Activated CD8-positive, alpha-beta memory T cell treated with anti-CD3 and anti-CD28 coated beads, Interleukin-2, amount 50 U/mL, for 4 hours (primary cell): ENCODE measurements at regions not wholly inside any gene's neighbourhood (a gene's known extent, or its start where the extent isn't known, plus 50 kb on each side); places are given as distances from the start of the nearest gene placed in this dataset.

Experiments
- DNase-seq: peaks from one replicate; pipeline ENCODE4 v3.0.0-alpha.2; 2020

- no peak for DNase-seq
Measured at GRCh38 chr15:36210426-36210825, 369.0 kb upstream of the CDIN1 start.

- no peak for DNase-seq
Measured at GRCh38 chr15:36218322-36218721, 361.1 kb upstream of the CDIN1 start.

- no peak for DNase-seq
Measured at GRCh38 chr15:36218991-36219390, 360.4 kb upstream of the CDIN1 start.

GRCh38 chr15:36221992-36222391, 357.4 kb upstream of the CDIN1 start:
- DNase-seq = no peak

- no peak for DNase-seq
Measured at GRCh38 chr15:36230776-36231175, 348.6 kb upstream of the CDIN1 start.

GRCh38 chr15:36232491-36232890, 346.9 kb upstream of the CDIN1 start:
- DNase-seq = no peak

- no peak for DNase-seq
Measured at GRCh38 chr15:36234743-36235142, 344.7 kb upstream of the CDIN1 start.

- DNase-seq = no peak
Measured at GRCh38 chr15:36235173-36235572, 344.3 kb upstream of the CDIN1 start.

- DNase-seq = no peak
Measured at GRCh38 chr15:36239509-36239908, 339.9 kb upstream of the CDIN1 start.

GRCh38 chr15:36251450-36251849, 328.0 kb upstream of the CDIN1 start:
- DNase-seq = no peak

GRCh38 chr15:36252146-36252711, 327.2 kb upstream of the CDIN1 start:
- DNase-seq = no peak

- DNase-seq = no peak
Measured at GRCh38 chr15:36254426-36254825, 325.0 kb upstream of the CDIN1 start.

GRCh38 chr15:36256404-36256807, 323.0 kb upstream of the CDIN1 start:
- DNase-seq = no peak

GRCh38 chr15:36263666-36264065, 315.8 kb upstream of the CDIN1 start:
- DNase-seq = no peak

- no peak for DNase-seq
Measured at GRCh38 chr15:36265422-36265821, 314.0 kb upstream of the CDIN1 start.

- no peak for DNase-seq
Measured at GRCh38 chr15:36271048-36271447, 308.4 kb upstream of the CDIN1 start.

- no peak for DNase-seq
Measured at GRCh38 chr15:36275656-36276055, 303.8 kb upstream of the CDIN1 start.

GRCh38 chr15:36278219-36278618, 301.2 kb upstream of the CDIN1 start:
- DNase-seq = no peak

GRCh38 chr15:36282821-36283220, 296.6 kb upstream of the CDIN1 start:
- DNase-seq = no peak

- DNase-seq = no peak
Measured at GRCh38 chr15:36284911-36285310, 294.5 kb upstream of the CDIN1 start.

- no peak for DNase-seq
Measured at GRCh38 chr15:36291501-36291900, 287.9 kb upstream of the CDIN1 start.

GRCh38 chr15:36294359-36294758, 285.1 kb upstream of the CDIN1 start:
- DNase-seq = no peak

GRCh38 chr15:36301947-36302346, 277.5 kb upstream of the CDIN1 start:
- no peak for DNase-seq

GRCh38 chr15:36313021-36313420, 266.4 kb upstream of the CDIN1 start:
- no peak for DNase-seq

- no peak for DNase-seq
Measured at GRCh38 chr15:36313736-36314280, 265.6 kb upstream of the CDIN1 start.
